ENCODE measurements at regions not wholly inside any gene's neighbourhood (a gene's known extent, or its start where the extent isn't known, plus 50 kb on each side); places are given as distances from the start of the nearest gene placed in this dataset.

- H3K36me3 ChIP-seq: no peaks in the 10 kb centered on the region
- no peak overlapping the region for H3K27ac ChIP-seq
- no peak overlapping the region for H3K4me3 ChIP-seq
- TF ChIP-seq EP300 (IDR thresholded peaks at IDR 0.05) (no peak), POLR2A (IDR thresholded peaks at IDR 0.05) (no peak), CTCF (IDR thresholded peaks at IDR 0.05) (no peak), POLR2AphosphoS5 (IDR thresholded peaks at IDR 0.05) (no peak)
- no peaks in the 10 kb centered on the region for H3K9me3 ChIP-seq
- DNase-seq: no peak
- no peaks in the 10 kb centered on the region for H3K27me3 ChIP-seq
- WGBS, 2 donors: 45 to 75% methylated on average over 1 of the region's 1 CpG
- no peaks in the 10 kb centered on the region for H3K4me1 ChIP-seq
- intact Hi-C loops (cut with DNase I): no loop called here
Observed at GRCh38 chrX:106510713-106511403, 100.9 kb upstream of the RADX start.

Small RNAs in the stretch of these regions (small RNA-seq; reads per million reads assigned to genes)
- gene AL133271.1 (0 reads per million in 3 donors), gene RF00019 (0 reads per million in 3 donors)

Data from sigmoid colon (tissue), 6 donors.